HL-60 (cell line): ENCODE measurements at regions not wholly inside any gene's neighbourhood (a gene's known extent, or its start where the extent isn't known, plus 50 kb on each side); places are given as distances from the start of the nearest gene placed in this dataset.

Experiments used
- DNase-seq, 2 experiments: peaks; one replicate each; pipeline ENCODE4 v3.0.0-alpha.2; 2010 to 2020; ENCODE audit warnings: low read depth in 1 of 2, low spot score in 1 of 2
- H3K27ac ChIP-seq: fragments of 250-450 bp; sonication (Bioruptor Pico); replicated peaks from 2 replicates; pipeline ENCODE4 v1.5.1; 2020; ENCODE audit warnings: mild to moderate bottlenecking, moderate library complexity
- H3K27me3 ChIP-seq: fragments of 250-450 bp; sonication (Bioruptor Pico); 2 replicates; pipeline ENCODE4 v1.5.1; 2021; ENCODE audit warnings: mild to moderate bottlenecking, moderate library complexity; ENCODE audit not compliant: insufficient read depth, poor library complexity, severe bottlenecking
- H3K4me3 ChIP-seq: replicated peaks from 2 replicates; pipeline ENCODE4 v1.5.1; 2011; ENCODE audit warnings: mild to moderate bottlenecking, control low read depth, low read length; ENCODE audit not compliant: insufficient read depth
- GABPA ChIP-seq: IDR thresholded peaks from 2 replicates; pipeline ENCODE4 v1.6.1; 2012; ENCODE audit warnings: low read depth
- POLR2AphosphoS5 ChIP-seq: IDR thresholded peaks from 2 replicates; pipeline ENCODE4 v1.6.1; 2012; ENCODE audit warnings: low read depth
- SPI1 ChIP-seq: IDR thresholded peaks from 2 replicates; pipeline ENCODE4 v1.6.1; 2012; ENCODE audit warnings: low read depth, mild to moderate bottlenecking, borderline replicate concordance
- TF ChIP-seq, protein P1 (sequence below): IDR thresholded peaks from one replicate; pipeline ENCODE4 v1.5.1; 2011; ENCODE audit warnings: low read length, control low read depth, inconsistent platforms; ENCODE audit not compliant: insufficient read depth
- TF ChIP-seq, protein P2 (sequence below): IDR thresholded peaks from 2 replicates; pipeline ENCODE4 v1.6.1; 2012; ENCODE audit warnings: low read depth; ENCODE audit not compliant: insufficient replicate concordance

DNA sequence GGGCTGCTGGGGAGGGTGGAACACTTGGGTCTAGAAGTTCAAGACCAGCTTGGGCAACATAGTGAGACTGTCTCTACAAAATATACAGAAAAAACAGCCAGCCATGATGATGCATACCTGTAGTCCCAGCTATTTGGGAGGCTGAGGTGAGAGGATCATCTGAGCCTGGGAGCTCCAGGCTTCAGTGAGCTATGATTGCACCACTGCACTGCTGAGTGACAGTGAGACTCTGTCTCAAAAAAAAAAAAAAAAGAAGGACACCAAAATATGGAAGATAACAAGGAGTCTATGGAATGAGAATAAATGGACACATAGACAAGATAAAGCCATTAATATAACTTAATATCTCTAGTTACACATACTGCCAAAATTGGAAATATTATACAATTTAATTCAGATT is 62.7 kb upstream of the IL15 start:
- Histone ChIP-seq H3K27me3 (no peaks in the 10 kb centered on the region), H3K27ac (no peak overlapping the region), H3K4me3 (no peak overlapping the region)
- no peak for DNase-seq
- TF ChIP-seq POLR2AphosphoS5: no peak
- TF ChIP-seq GABPA: no peak
- TF ChIP-seq, protein P1, sequence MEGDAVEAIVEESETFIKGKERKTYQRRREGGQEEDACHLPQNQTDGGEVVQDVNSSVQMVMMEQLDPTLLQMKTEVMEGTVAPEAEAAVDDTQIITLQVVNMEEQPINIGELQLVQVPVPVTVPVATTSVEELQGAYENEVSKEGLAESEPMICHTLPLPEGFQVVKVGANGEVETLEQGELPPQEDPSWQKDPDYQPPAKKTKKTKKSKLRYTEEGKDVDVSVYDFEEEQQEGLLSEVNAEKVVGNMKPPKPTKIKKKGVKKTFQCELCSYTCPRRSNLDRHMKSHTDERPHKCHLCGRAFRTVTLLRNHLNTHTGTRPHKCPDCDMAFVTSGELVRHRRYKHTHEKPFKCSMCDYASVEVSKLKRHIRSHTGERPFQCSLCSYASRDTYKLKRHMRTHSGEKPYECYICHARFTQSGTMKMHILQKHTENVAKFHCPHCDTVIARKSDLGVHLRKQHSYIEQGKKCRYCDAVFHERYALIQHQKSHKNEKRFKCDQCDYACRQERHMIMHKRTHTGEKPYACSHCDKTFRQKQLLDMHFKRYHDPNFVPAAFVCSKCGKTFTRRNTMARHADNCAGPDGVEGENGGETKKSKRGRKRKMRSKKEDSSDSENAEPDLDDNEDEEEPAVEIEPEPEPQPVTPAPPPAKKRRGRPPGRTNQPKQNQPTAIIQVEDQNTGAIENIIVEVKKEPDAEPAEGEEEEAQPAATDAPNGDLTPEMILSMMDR: no peak

DNA sequence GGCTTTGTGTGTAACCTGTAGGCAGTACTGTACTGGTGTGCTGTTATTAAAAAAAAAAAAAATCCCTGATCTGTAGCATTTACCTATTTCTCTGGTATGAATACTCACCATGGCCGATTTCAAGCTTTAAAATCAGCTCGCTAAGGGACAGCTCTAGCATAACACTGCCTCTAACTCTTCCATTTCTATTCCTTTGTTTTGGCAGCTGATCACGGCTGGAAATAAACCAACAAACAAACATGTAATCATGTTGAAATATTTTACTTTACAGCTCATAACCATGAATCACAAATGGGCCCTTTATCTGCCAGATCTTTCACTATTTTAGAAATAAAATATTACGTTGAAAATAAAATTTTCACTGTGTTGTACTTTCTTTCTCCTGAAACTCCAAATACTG is 60.5 kb upstream of the IL15 start:
- Histone ChIP-seq H3K27me3 (no peaks in the 10 kb centered on the region), H3K4me3 (no peak overlapping the region), H3K27ac (no peak overlapping the region)
- DNase-seq: no peak
- TF ChIP-seq, protein P2, sequence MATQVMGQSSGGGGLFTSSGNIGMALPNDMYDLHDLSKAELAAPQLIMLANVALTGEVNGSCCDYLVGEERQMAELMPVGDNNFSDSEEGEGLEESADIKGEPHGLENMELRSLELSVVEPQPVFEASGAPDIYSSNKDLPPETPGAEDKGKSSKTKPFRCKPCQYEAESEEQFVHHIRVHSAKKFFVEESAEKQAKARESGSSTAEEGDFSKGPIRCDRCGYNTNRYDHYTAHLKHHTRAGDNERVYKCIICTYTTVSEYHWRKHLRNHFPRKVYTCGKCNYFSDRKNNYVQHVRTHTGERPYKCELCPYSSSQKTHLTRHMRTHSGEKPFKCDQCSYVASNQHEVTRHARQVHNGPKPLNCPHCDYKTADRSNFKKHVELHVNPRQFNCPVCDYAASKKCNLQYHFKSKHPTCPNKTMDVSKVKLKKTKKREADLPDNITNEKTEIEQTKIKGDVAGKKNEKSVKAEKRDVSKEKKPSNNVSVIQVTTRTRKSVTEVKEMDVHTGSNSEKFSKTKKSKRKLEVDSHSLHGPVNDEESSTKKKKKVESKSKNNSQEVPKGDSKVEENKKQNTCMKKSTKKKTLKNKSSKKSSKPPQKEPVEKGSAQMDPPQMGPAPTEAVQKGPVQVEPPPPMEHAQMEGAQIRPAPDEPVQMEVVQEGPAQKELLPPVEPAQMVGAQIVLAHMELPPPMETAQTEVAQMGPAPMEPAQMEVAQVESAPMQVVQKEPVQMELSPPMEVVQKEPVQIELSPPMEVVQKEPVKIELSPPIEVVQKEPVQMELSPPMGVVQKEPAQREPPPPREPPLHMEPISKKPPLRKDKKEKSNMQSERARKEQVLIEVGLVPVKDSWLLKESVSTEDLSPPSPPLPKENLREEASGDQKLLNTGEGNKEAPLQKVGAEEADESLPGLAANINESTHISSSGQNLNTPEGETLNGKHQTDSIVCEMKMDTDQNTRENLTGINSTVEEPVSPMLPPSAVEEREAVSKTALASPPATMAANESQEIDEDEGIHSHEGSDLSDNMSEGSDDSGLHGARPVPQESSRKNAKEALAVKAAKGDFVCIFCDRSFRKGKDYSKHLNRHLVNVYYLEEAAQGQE: no peak
- TF ChIP-seq SPI1: no peak
- no peak for TF ChIP-seq GABPA
- TF ChIP-seq POLR2AphosphoS5: no peak
- TF ChIP-seq, protein P1: no peak

DNA sequence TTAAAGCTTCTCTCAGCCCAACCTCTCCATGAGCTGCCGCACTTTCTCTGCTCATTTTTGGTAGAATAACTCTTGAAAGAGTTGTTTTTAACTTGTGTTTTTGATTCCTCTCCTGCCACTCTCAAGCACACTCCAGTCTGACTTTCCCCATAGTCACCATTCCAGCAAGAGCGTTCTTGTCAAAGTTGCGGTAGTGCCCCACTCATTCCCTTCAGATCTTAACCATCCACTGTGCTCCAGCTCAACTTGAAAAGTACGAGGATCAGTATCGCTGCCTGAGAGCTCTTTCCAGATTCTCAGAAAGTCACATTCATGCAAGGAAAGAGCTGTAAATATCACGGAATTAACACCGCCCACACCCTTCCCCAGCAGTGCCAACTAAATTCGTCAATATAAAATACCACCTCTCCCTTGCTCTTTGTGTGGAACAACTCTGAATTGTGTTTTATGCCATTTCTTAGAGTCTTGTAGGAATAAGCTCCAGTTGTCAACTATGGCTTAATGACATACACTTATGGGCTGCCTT is 59.7 kb upstream of the IL15 start:
- H3K27ac ChIP-seq: no peak overlapping the region
- H3K27me3 ChIP-seq: no peaks in the 10 kb centered on the region
- TF ChIP-seq SPI1: no peak
- no peak for TF ChIP-seq GABPA
- TF ChIP-seq, protein P1: no peak
- TF ChIP-seq, protein P2: no peak
- no peak for TF ChIP-seq POLR2AphosphoS5
- DNase-seq: no peak
- no peak overlapping the region for H3K4me3 ChIP-seq

DNA sequence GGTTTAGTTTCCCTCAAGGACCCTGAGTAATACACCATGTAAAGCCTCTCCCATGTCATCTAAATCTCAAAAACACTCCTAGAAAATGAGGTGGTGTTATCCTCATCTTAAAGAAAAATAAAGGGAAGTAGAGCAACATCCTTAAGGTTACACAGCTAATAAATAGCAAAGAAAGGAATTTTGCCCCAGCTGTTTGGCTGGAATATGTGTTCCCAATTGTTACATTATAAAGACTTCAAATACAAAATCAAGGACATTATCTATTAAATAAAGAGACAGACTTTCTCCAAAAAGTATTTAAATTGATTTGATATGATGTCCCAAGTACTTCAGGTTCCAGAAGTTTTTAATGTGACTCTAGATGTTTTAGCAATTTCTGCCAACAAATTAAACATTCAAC is 57.9 kb upstream of the IL15 start:
- TF ChIP-seq, protein P1: no peak
- TF ChIP-seq POLR2AphosphoS5 (no peak), SPI1 (no peak), GABPA (no peak)
- TF ChIP-seq, protein P2: no peak
- Histone ChIP-seq H3K4me3 (no peak overlapping the region), H3K27ac (no peak overlapping the region), H3K27me3 (no peaks in the 10 kb centered on the region)
- no peak for DNase-seq
